NCI-H2227 (cell line): ENCODE measurements at regions not wholly inside any gene's neighbourhood (a gene's known extent, or its start where the extent isn't known, plus 50 kb on each side); places are given as distances from the start of the nearest gene placed in this dataset.
A peak's percentile ranks its signal among the peaks of the same experiment; 100 is the strongest.

ENCODE experiments used
- DNase-seq: peaks from one replicate; lab custom pipeline; 2025; ENCODE audit not compliant: unreplicated experiment; lab: John Stamatoyannopoulos, UW

- DNase-seq, result no peak
These were observed 233.2 kb upstream of the TCF4 start for GRCh38 chr18:55821219-55821618.

- no peak for DNase-seq
These were observed 231.5 kb upstream of the TCF4 start for GRCh38 chr18:55819448-55819847.

- DNase-seq, result no peak
These were observed 230.3 kb upstream of the TCF4 start for GRCh38 chr18:55818284-55818683.

- DNase-seq, result no peak
These were observed 223.9 kb upstream of the TCF4 start for GRCh38 chr18:55811925-55812324.

- DNase-seq, result no peak
These were observed 217.7 kb upstream of the TCF4 start for GRCh38 chr18:55805666-55806065.

- DNase-seq, result no peak
These were observed 207.2 kb upstream of the TCF4 start for GRCh38 chr18:55795101-55795669.

GRCh38 chr18:55794288-55795052 is 206.5 kb upstream of the TCF4 start:
- no peak for DNase-seq

- DNase-seq, result no peak
These were observed 202.3 kb upstream of the TCF4 start for GRCh38 chr18:55790296-55790695.

- DNase-seq, result no peak
These were observed 199.6 kb upstream of the TCF4 start for GRCh38 chr18:55787536-55788073.

GRCh38 chr18:55786651-55787272 is 198.8 kb upstream of the TCF4 start:
- no peak for DNase-seq

- DNase-seq, result no peak
These were observed 195.9 kb upstream of the TCF4 start for GRCh38 chr18:55783921-55784320.

GRCh38 chr18:55781481-55781957 is 193.5 kb upstream of the TCF4 start:
- DNase-seq, result peak; percentile 67

GRCh38 chr18:55780586-55781071 is 192.6 kb upstream of the TCF4 start:
- no peak for DNase-seq

GRCh38 chr18:55779691-55780585 is 191.9 kb upstream of the TCF4 start:
- peak; percentile 67 for DNase-seq

GRCh38 chr18:55778788-55779690 is 191.0 kb upstream of the TCF4 start:
- peak; percentile 45 for DNase-seq

- no peak for DNase-seq
These were observed 189.8 kb upstream of the TCF4 start for GRCh38 chr18:55777666-55778304.

- no peak for DNase-seq
These were observed 188.0 kb upstream of the TCF4 start for GRCh38 chr18:55775972-55776371.

- DNase-seq, result no peak
These were observed 186.5 kb upstream of the TCF4 start for GRCh38 chr18:55774505-55774904.

GRCh38 chr18:55768255-55768654 is 180.3 kb upstream of the TCF4 start:
- no peak for DNase-seq
